Smooth muscle cell (in vitro differentiated cells): ENCODE measurements at regions not wholly inside any gene's neighbourhood (a gene's known extent, or its start where the extent isn't known, plus 50 kb on each side); places are given as distances from the start of the nearest gene placed in this dataset.

Experiments
- DNase-seq: peaks from one replicate; lab custom pipeline; 2025; ENCODE audit not compliant: unreplicated experiment; lab: John Stamatoyannopoulos, UW
- H2AFZ ChIP-seq: fragments of 200-600 bp; sonication (generic); 2 replicates; pipeline ENCODE4 v1.6.0; 2016; ENCODE audit warnings: antibody characterized with exemption, low read depth, mild to moderate bottlenecking
- H3F3A ChIP-seq: fragments of 200-600 bp; sonication (generic); 2 replicates; pipeline ENCODE4 v1.6.0; 2017; ENCODE audit warnings: antibody characterized with exemption, low read depth
- H3K27ac ChIP-seq: fragments of 200-600 bp; sonication (generic); 2 replicates; pipeline ENCODE4 v1.5.1; 2016; ENCODE audit warnings: low read depth, mild to moderate bottlenecking
- H3K27me3 ChIP-seq: fragments of 200-600 bp; sonication (generic); 2 replicates; pipeline ENCODE4 v1.6.1; 2016; ENCODE audit warnings: low read depth, mild to moderate bottlenecking
- H3K36me3 ChIP-seq: fragments of 200-600 bp; sonication (generic); 2 replicates; pipeline ENCODE4 v1.5.1; 2016; ENCODE audit warnings: low read depth
- H3K4me1 ChIP-seq: fragments of 200-600 bp; sonication (generic); 2 replicates; pipeline ENCODE4 v1.5.1; 2016; ENCODE audit warnings: low read depth
- H3K4me2 ChIP-seq: fragments of 200-600 bp; sonication (generic); 2 replicates; pipeline ENCODE4 v1.6.0; 2016; ENCODE audit warnings: mild to moderate bottlenecking
- H3K4me3 ChIP-seq: fragments of 200-600 bp; sonication (generic); 2 replicates; pipeline ENCODE4 v1.5.1; 2016; ENCODE audit warnings: mild to moderate bottlenecking
- H3K79me2 ChIP-seq: fragments of 200-600 bp; sonication (generic); 2 replicates; pipeline ENCODE4 v1.6.0; 2016; ENCODE audit warnings: low read depth, mild to moderate bottlenecking
- H3K9ac ChIP-seq: fragments of 200-600 bp; sonication (generic); 2 replicates; pipeline ENCODE4 v1.6.0; 2016; ENCODE audit warnings: low read depth
- H3K9me3 ChIP-seq: fragments of 200-600 bp; sonication (generic); replicated peaks from 2 replicates; pipeline ENCODE4 v1.5.1; 2016; ENCODE audit warnings: low read depth
- H4K20me1 ChIP-seq: fragments of 200-600 bp; sonication (generic); 2 replicates; pipeline ENCODE4 v1.6.0; 2016; ENCODE audit warnings: low read depth
- CTCF ChIP-seq: fragments of 200-600 bp; sonication (generic); IDR thresholded peaks from 2 replicates; pipeline ENCODE4 v1.5.1; 2017; ENCODE audit warnings: borderline replicate concordance, mild to moderate bottlenecking, antibody characterized with exemption; ENCODE audit not compliant: insufficient read depth, poor library complexity, severe bottlenecking
- WGBS: methylation state at CpG from one replicate; pipeline ENCODE4 v1.1.7; 2016; ENCODE audit warnings: low lambda C conversion rate; 5-methylcytosine and 5-hydroxymethylcytosine counted together

GRCh38 chr20:8983478-8984345 lies 85.2 kb upstream of the PLCB4 start:
- Histone ChIP-seq H2AFZ (no peak overlapping the region), H3K79me2 (no peaks in the 10 kb centered on the region), H3F3A (no peaks in the 10 kb centered on the region), H3K4me1 (no peaks in the 10 kb centered on the region), H3K36me3 (no peaks in the 10 kb centered on the region), H3K4me3 (no peak overlapping the region), H3K9me3 (no peaks in the 10 kb centered on the region), H4K20me1 (no peaks in the 10 kb centered on the region), H3K27ac (no peak overlapping the region), H3K27me3 (peaks cover 5% of the 10 kb centered on the region), H3K9ac (no peak overlapping the region), H3K4me2 (no peak overlapping the region)
- no peak for TF ChIP-seq CTCF
- no peak for DNase-seq
- 95% methylated on average over 7 of the region's 7 CpGs for WGBS

GRCh38 chr20:8986631-8987030 lies 82.3 kb upstream of the PLCB4 start:
- Histone ChIP-seq H3K9me3 (no peaks in the 10 kb centered on the region), H3F3A (no peaks in the 10 kb centered on the region), H3K9ac (no peak overlapping the region), H4K20me1 (no peaks in the 10 kb centered on the region), H2AFZ (no peak overlapping the region), H3K4me1 (no peaks in the 10 kb centered on the region), H3K27ac (no peak overlapping the region), H3K4me3 (no peak overlapping the region), H3K36me3 (no peaks in the 10 kb centered on the region), H3K27me3 (peaks cover 5% of the 10 kb centered on the region), H3K79me2 (no peaks in the 10 kb centered on the region), H3K4me2 (no peak overlapping the region)
- WGBS: 100% methylated on average over 2 of the region's 2 CpGs
- TF ChIP-seq CTCF: no peak
- no peak for DNase-seq

GRCh38 chr20:8990770-8991169 lies 78.1 kb upstream of the PLCB4 start:
- no peak overlapping the region for H3K27ac ChIP-seq
- H3K4me2 ChIP-seq: no peak overlapping the region
- no peaks in the 10 kb centered on the region for H3K4me1 ChIP-seq
- no peaks in the 10 kb centered on the region for H4K20me1 ChIP-seq
- no peak overlapping the region for H2AFZ ChIP-seq
- no peak overlapping the region for H3K9ac ChIP-seq
- no peak overlapping the region for H3K4me3 ChIP-seq
- no peak for DNase-seq
- no peaks in the 10 kb centered on the region for H3K36me3 ChIP-seq
- H3F3A ChIP-seq: no peaks in the 10 kb centered on the region
- no peaks in the 10 kb centered on the region for H3K27me3 ChIP-seq
- TF ChIP-seq CTCF: no peak
- no peaks in the 10 kb centered on the region for H3K9me3 ChIP-seq
- H3K79me2 ChIP-seq: no peaks in the 10 kb centered on the region

- no peaks in the 10 kb centered on the region for H3F3A ChIP-seq
- H3K79me2 ChIP-seq: no peaks in the 10 kb centered on the region
- TF ChIP-seq CTCF: no peak
- DNase-seq: no peak
- 69% methylated on average over 4 of the region's 4 CpGs for WGBS
- H3K36me3 ChIP-seq: no peaks in the 10 kb centered on the region
- no peak overlapping the region for H3K4me2 ChIP-seq
- no peak overlapping the region for H3K27ac ChIP-seq
- no peaks in the 10 kb centered on the region for H3K27me3 ChIP-seq
- no peaks in the 10 kb centered on the region for H3K9me3 ChIP-seq
- H3K4me3 ChIP-seq: no peak overlapping the region
- H3K9ac ChIP-seq: no peak overlapping the region
- no peaks in the 10 kb centered on the region for H4K20me1 ChIP-seq
- H2AFZ ChIP-seq: no peak overlapping the region
- no peaks in the 10 kb centered on the region for H3K4me1 ChIP-seq
Measured at GRCh38 chr20:8994045-8994444, 74.8 kb upstream of the PLCB4 start.
